Activated B cell treated with CpG ODN at 0.5 μM for 24 hours (primary cell): ENCODE measurements at regions not wholly inside any gene's neighbourhood (a gene's known extent, or its start where the extent isn't known, plus 50 kb on each side); places are given as distances from the start of the nearest gene placed in this dataset.

Experiments
- ATAC-seq: fragments of 200-7000 bp; cut with Tn5 transposase; one replicate; pipeline ENCODE4 v1.10.0; 2021; ENCODE audit warnings: low read depth, mild to moderate bottlenecking, moderate library complexity
- CTCF ChIA-PET: fragments of 350-600 bp; sonication (Branson Sonifier 250); formaldehyde crosslinking; loops from one replicate; lab custom pipeline; 2021; ENCODE audit warnings: antibody characterized with exemption; lab: Charles Lee
- POLR2A ChIA-PET: fragments of 350-600 bp; sonication (Branson Sonifier 250); formaldehyde crosslinking; loops from one replicate; lab custom pipeline; 2021; ENCODE audit warnings: antibody characterized with exemption; lab: Charles Lee
- DNase-seq: peaks from one replicate; pipeline ENCODE4 v3.0.0; 2022
- H3K27ac Mint-ChIP-seq: one replicate; pipeline ENCODE4 v1.8.0; 2020; ENCODE audit warnings: mixed read lengths
- H3K27me3 Mint-ChIP-seq: one replicate; pipeline ENCODE4 v1.8.0; 2021; ENCODE audit warnings: mixed read lengths
- H3K36me3 Mint-ChIP-seq: one replicate; pipeline ENCODE4 v1.8.0; 2021; ENCODE audit warnings: low read depth, mixed read lengths
- H3K4me1 Mint-ChIP-seq: one replicate; pipeline ENCODE4 v1.8.0; 2021; ENCODE audit warnings: mixed read lengths
- H3K4me3 Mint-ChIP-seq: one replicate; pipeline ENCODE4 v1.8.0; 2020; ENCODE audit warnings: mild to moderate bottlenecking, mixed read lengths
- H3K9me3 Mint-ChIP-seq: one replicate; pipeline ENCODE4 v1.8.0; 2020; ENCODE audit warnings: mixed read lengths
- intact Hi-C: fragments of 100-400 bp; cut with micrococcal nuclease; formaldehyde crosslinking; loops from one replicate; pipeline ENCODE4 v1.15.1; 2024
- TF ChIP-seq, protein P1 (sequence below): fragments of 200-600 bp; IDR thresholded peaks from one replicate; pipeline ENCODE4 v1.8.0; 2022; ENCODE audit warnings: antibody characterized with exemption, mild to moderate bottlenecking

DNA sequence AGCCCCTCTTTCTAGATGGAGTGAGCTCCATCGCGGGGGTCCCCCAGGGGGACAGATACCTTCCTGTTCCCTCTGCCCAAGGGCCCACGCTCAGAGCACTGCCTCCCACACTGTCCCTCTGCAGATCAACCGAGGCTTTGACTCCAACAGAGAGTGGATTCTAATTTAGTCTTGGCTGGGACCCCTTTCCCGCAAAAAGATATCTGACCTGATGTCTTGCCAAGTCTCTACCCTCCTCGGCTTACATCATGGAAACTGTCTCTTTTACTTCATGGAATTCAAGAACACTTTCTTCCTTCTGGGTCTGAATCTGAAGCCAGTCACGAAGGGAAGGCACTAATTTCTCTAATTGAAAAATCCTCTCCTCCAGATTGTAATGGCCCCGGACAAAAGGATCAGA lies 278.0 kb downstream of the BMP7 start:
- ATAC-seq (no peak), DNase-seq (no peak)
- peaks cover 15% of the 10 kb centered on the region for H3K27me3 Mint-ChIP-seq
- ChIA-PET CTCF (no interaction called here), POLR2A (no interaction called here)
- TF ChIP-seq, protein P1, sequence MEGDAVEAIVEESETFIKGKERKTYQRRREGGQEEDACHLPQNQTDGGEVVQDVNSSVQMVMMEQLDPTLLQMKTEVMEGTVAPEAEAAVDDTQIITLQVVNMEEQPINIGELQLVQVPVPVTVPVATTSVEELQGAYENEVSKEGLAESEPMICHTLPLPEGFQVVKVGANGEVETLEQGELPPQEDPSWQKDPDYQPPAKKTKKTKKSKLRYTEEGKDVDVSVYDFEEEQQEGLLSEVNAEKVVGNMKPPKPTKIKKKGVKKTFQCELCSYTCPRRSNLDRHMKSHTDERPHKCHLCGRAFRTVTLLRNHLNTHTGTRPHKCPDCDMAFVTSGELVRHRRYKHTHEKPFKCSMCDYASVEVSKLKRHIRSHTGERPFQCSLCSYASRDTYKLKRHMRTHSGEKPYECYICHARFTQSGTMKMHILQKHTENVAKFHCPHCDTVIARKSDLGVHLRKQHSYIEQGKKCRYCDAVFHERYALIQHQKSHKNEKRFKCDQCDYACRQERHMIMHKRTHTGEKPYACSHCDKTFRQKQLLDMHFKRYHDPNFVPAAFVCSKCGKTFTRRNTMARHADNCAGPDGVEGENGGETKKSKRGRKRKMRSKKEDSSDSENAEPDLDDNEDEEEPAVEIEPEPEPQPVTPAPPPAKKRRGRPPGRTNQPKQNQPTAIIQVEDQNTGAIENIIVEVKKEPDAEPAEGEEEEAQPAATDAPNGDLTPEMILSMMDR = no peak
- H3K27ac Mint-ChIP-seq = no peak overlapping the region
- no peaks in the 10 kb centered on the region for H3K36me3 Mint-ChIP-seq
- no peaks in the 10 kb centered on the region for H3K4me1 Mint-ChIP-seq
- intact Hi-C loops = no loop called here
- H3K9me3 Mint-ChIP-seq = peaks cover 11% of the 10 kb centered on the region
- H3K4me3 Mint-ChIP-seq = no peak overlapping the region

DNA sequence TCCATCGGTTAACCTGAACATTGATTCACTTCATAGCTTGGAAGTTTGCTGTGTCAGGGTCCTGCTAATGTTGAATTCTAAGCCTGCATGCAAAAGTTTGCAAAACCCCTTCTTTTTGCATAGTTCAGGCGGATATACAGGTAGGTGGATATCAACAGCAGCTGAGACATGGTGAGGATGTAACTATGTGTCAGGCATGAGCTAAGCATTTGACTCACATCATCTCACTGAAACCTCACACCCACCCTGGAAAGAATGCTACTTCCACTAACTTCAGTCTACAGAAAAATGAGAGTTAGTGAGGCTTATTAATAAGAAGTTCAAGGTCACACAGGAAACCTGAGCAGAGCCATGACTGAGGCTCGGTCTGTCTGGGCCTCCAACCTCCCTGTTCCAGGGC lies 276.9 kb downstream of the BMP7 start:
- ATAC-seq (no peak), DNase-seq (no peak)
- intact Hi-C loops = no loop called here
- ChIA-PET CTCF (no interaction called here), POLR2A (no interaction called here)
- Mint-ChIP-seq H3K27me3 (peaks cover 15% of the 10 kb centered on the region), H3K4me3 (no peak overlapping the region), H3K27ac (no peak overlapping the region), H3K9me3 (peaks cover 6% of the 10 kb centered on the region), H3K36me3 (no peaks in the 10 kb centered on the region), H3K4me1 (no peaks in the 10 kb centered on the region)
- TF ChIP-seq, protein P1 = no peak

DNA sequence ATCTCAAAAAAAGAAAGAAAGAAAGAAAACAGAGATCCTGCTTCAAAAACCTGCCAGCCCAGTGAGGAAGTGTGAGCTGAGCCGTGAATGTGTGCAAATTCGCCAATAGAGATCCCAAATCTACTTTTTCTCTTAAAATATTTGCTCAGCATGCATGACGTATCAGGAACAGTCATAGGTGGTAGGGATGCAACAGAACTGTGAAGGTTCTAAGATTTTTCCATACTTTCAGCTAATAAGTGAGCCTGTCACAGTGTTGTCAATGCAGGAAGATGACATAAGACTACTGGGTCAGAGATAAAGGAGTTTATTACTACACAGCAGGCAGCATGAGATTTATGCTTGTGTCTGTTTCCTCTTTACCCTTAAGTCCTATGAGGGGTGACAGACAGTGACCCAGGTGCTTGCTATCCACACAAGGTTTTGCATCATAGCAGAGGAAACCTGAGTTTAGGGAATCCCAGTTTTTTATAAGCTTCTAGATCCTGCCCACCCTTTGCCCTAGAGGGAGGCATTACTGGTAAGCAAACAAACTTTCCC lies 273.4 kb downstream of the BMP7 start:
- intact Hi-C loops = no loop called here
- DNase-seq (no peak), ATAC-seq (no peak)
- no peak overlapping the region for H3K27ac Mint-ChIP-seq
- TF ChIP-seq, protein P1 = no peak
- H3K9me3 Mint-ChIP-seq = peaks cover 2% of the 10 kb centered on the region
- CTCF ChIA-PET = no interaction called here
- H3K4me3 Mint-ChIP-seq = no peak overlapping the region
- no peaks in the 10 kb centered on the region for H3K4me1 Mint-ChIP-seq
- peaks cover 15% of the 10 kb centered on the region for H3K27me3 Mint-ChIP-seq
- POLR2A ChIA-PET = no interaction called here
- H3K36me3 Mint-ChIP-seq = no peaks in the 10 kb centered on the region

DNA sequence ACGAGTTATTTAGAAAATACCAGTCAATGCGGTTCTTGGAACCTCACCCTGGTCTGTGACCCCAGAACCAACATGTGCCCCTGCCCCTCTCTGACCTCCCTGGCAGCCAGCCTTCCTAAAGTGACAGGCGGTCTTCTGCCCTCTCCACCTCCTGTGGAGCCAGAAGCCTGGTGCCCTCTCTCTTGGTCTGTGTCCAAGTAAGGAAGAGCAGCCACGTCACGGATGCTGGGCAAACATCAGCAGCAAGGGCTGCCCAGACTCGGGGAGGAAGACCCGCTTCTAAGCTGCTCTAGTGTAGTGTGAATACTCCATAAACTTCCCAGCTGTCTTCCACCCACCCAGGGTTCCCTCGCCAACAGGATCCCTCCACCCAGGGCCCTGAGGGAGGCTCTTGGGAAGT lies 272.4 kb downstream of the BMP7 start:
- DNase-seq (no peak), ATAC-seq (no peak)
- ChIA-PET CTCF (no interaction called here), POLR2A (no interaction called here)
- H3K4me1 Mint-ChIP-seq = no peaks in the 10 kb centered on the region
- intact Hi-C loops = no loop called here
- H3K27ac Mint-ChIP-seq = no peak overlapping the region
- TF ChIP-seq, protein P1 = no peak
- H3K27me3 Mint-ChIP-seq = peaks cover 13% of the 10 kb centered on the region
- H3K4me3 Mint-ChIP-seq = no peak overlapping the region
- no peaks in the 10 kb centered on the region for H3K36me3 Mint-ChIP-seq
- peaks cover 10% of the 10 kb centered on the region for H3K9me3 Mint-ChIP-seq

DNA sequence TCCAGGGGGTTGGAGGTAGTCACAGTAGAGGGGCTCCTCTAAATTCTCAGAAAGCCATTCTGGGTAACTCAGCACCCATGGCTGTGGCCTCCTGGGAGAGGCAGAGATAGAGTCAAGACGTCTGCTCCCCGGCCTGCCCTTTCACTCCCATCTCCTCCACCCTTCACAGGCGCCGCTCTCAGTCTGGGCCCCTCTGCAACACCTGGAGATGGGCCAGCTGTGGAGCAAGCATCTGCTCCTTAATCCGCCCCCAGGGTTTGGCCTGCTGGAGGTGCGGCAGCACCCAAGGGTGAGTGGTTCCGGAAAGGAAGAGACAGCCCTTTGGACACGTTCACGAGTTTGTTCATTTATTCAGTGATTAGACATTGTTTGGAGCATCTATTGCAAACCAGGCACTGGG lies 271.3 kb downstream of the BMP7 start:
- ATAC-seq = no peak
- Mint-ChIP-seq H3K27ac (no peak overlapping the region), H3K27me3 (peaks cover 13% of the 10 kb centered on the region), H3K36me3 (no peaks in the 10 kb centered on the region), H3K4me3 (no peak overlapping the region), H3K4me1 (no peaks in the 10 kb centered on the region), H3K9me3 (peaks cover 11% of the 10 kb centered on the region)
- intact Hi-C loops = no loop called here
- TF ChIP-seq, protein P1 = no peak
- POLR2A ChIA-PET = no interaction called here
- CTCF ChIA-PET = interaction anchor here (1.4 kb wide), 1 partner anchor 444 kb away, joined by 11 read pairs; no protein-coding TSS in a partner anchor
- DNase-seq = no peak
